ENCODE measurements at regions not wholly inside any gene's neighbourhood (a gene's known extent, or its start where the extent isn't known, plus 50 kb on each side); places are given as distances from the start of the nearest gene placed in this dataset.

DNA sequence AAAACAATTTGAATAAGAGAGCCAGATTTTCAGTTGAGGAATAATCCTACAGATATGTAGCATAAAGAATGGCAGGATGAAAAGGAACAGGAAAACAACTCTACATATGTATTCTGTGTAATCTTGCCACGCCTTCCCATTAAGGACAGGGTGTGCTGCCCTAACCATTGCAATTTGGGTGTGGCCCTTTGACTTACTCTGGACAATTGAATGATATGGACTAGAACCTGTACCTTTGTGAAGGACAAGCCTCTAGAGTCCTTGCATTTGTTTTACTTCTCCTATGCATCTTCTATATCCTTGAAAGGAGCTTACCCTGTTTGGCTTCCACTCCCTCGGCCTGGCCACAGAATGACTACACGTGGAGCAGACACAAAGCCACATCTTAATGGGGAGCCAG, 1261.6 kb upstream of the GBE1 start:
- H3K4me3 ChIP-seq (ENCODE audit: low read depth, low read length) = no peak overlapping the region
- no peak for DNase-seq (ENCODE audit: low read depth)
- TF ChIP-seq, protein P1, sequence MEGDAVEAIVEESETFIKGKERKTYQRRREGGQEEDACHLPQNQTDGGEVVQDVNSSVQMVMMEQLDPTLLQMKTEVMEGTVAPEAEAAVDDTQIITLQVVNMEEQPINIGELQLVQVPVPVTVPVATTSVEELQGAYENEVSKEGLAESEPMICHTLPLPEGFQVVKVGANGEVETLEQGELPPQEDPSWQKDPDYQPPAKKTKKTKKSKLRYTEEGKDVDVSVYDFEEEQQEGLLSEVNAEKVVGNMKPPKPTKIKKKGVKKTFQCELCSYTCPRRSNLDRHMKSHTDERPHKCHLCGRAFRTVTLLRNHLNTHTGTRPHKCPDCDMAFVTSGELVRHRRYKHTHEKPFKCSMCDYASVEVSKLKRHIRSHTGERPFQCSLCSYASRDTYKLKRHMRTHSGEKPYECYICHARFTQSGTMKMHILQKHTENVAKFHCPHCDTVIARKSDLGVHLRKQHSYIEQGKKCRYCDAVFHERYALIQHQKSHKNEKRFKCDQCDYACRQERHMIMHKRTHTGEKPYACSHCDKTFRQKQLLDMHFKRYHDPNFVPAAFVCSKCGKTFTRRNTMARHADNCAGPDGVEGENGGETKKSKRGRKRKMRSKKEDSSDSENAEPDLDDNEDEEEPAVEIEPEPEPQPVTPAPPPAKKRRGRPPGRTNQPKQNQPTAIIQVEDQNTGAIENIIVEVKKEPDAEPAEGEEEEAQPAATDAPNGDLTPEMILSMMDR (IDR thresholded peaks at IDR 0.05; ENCODE audit: low read depth, low read length, missing control alignments) = no peak
- in situ Hi-C loops (cut with HindIII; ENCODE audit: low sequenced_read_pairs) = no loop called here

GRCh38 chr3:83011481-83011880, 1250.0 kb upstream of the GBE1 start:
- H3K4me3 ChIP-seq (ENCODE audit: low read depth, low read length) = no peak overlapping the region
- TF ChIP-seq, protein P1 (IDR thresholded peaks at IDR 0.05; ENCODE audit: low read depth, low read length, missing control alignments) = no peak
- in situ Hi-C loops (cut with HindIII; ENCODE audit: low sequenced_read_pairs) = no loop called here
- no peak for DNase-seq (ENCODE audit: low read depth)

DNA sequence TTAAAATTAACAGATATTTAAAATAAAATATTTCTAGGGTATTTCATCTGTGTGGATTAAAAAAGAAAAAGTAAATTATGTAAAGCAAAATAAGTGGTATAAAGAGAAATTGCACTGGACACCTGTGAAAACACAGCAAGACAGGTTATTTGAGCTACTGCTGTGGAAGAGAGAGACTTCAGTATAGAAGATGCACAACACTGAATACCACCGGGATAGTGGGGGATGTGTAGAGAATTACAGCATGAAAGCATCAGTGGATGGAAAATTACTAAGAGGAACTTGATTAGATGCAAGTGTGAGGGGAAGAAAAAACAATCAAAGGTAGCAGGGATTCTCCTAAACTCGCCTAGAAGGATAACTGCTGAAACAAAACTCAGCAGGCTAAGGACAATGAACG, 1242.5 kb upstream of the GBE1 start:
- in situ Hi-C loops (cut with HindIII; ENCODE audit: low sequenced_read_pairs) = loop anchor here (5.0 kb wide), 1 partner anchor 42 kb away; no protein-coding TSS in a partner anchor
- TF ChIP-seq, protein P1 (IDR thresholded peaks at IDR 0.05; ENCODE audit: low read depth, low read length, missing control alignments) = no peak
- DNase-seq (ENCODE audit: low read depth) = no peak
- no peak overlapping the region for H3K4me3 ChIP-seq (ENCODE audit: low read depth, low read length)

DNA sequence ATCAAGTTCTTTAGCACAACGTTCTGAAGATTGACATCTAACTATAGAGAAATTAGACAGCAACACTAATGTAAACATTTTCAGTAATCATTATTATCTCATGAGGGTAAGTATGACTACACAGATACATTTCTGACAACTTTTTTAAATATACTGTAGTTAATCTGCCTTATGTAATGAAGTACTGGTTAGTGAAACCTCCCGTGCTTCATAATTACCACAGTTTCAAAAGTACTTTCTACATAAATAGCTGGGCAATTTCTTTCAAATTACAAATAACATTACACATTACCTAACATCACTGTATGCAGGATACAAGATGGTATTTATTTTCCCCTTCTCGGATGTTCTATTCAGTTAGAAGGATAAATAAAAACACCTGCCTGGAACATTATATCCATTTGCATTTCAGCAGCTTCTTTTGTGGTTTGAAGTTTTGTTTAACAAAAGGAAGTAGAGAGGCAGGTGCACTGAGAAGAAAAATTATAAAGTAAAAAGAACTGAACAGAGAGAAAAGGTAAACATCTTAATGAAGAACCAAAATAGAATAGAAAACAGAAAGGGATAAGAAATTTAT, 1241.5 kb upstream of the GBE1 start:
- TF ChIP-seq, protein P1 (IDR thresholded peaks at IDR 0.05; ENCODE audit: low read depth, low read length, missing control alignments) = no peak
- no peak for DNase-seq (ENCODE audit: low read depth)
- in situ Hi-C loops (cut with HindIII; ENCODE audit: low sequenced_read_pairs) = loop anchor here (5.0 kb wide), 1 partner anchor 41 kb away; no protein-coding TSS in a partner anchor
- H3K4me3 ChIP-seq (ENCODE audit: low read depth, low read length) = no peak overlapping the region

- in situ Hi-C loops (cut with HindIII; ENCODE audit: low sequenced_read_pairs) = loop anchor here (5.0 kb wide), 1 partner anchor 37 kb away; no protein-coding TSS in a partner anchor
- DNase-seq (ENCODE audit: low read depth) = no peak
These were observed 1238.3 kb upstream of the GBE1 start for GRCh38 chr3:82999777-83000176.

DNA sequence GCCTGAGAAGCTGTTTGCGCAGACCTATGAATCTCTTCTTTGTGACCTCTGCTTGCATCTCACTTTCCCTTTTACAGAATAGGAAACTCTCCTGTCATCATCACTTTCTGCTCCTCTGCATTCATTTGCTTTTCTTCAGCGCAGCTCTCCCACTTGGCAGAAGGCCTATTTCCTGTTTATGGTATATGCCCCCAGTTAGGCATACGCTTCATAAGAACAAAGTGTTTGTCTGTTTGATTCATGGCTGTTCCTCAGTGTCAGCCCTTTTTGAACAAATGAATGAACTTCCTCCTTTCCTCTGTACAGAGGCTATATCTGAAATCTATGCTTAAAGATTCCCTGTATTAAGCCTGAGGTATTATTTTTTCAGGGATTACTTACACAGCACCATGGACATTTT, 1216.9 kb upstream of the GBE1 start:
- in situ Hi-C loops (cut with HindIII; ENCODE audit: low sequenced_read_pairs) = no loop called here
- H3K4me3 ChIP-seq (ENCODE audit: low read depth, low read length) = no peak overlapping the region
- TF ChIP-seq, protein P1 (IDR thresholded peaks at IDR 0.05; ENCODE audit: low read depth, low read length, missing control alignments) = no peak
- DNase-seq (ENCODE audit: low read depth) = no peak

More at GRCh38 chr3:82999777-83000176, 1238.3 kb upstream of the GBE1 start:
- TF ChIP-seq, protein P1 (IDR thresholded peaks at IDR 0.05; ENCODE audit: low read depth, low read length, missing control alignments) = no peak
- no peak overlapping the region for H3K4me3 ChIP-seq (ENCODE audit: low read depth, low read length)
